ENCODE measurements at regions not wholly inside any gene's neighbourhood (a gene's known extent, or its start where the extent isn't known, plus 50 kb on each side); places are given as distances from the start of the nearest gene placed in this dataset.

GRCh38 chr3:68033867-68034266, 379.5 kb upstream of the SUCLG2 start:
- no peak for DNase-seq

DNA sequence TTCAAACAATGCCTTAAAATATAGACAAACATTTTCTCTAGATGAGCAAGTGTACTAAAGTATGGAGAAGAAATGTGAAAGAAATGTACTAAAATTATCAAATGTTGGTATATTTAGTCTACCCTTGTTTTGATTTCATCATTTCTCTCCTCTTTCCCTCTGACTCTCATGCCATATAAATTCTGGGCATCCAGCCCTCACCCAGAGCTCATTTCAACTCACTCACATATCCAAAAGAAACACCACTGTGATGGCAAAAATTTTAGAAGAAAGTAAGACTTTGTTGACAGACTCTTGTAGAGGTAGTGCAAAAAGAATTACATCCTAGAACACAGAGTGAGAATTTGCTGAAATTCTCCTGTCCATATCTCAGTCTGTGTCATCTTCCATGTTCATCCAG, 377.8 kb upstream of the SUCLG2 start:
- no peak for DNase-seq

GRCh38 chr3:68025189-68025588, 370.8 kb upstream of the SUCLG2 start:
- no peak for DNase-seq

- DNase-seq: no peak
These were observed 365.5 kb upstream of the SUCLG2 start for GRCh38 chr3:68019876-68020275.

GRCh38 chr3:68018275-68018674, 363.9 kb upstream of the SUCLG2 start:
- DNase-seq: no peak

DNA sequence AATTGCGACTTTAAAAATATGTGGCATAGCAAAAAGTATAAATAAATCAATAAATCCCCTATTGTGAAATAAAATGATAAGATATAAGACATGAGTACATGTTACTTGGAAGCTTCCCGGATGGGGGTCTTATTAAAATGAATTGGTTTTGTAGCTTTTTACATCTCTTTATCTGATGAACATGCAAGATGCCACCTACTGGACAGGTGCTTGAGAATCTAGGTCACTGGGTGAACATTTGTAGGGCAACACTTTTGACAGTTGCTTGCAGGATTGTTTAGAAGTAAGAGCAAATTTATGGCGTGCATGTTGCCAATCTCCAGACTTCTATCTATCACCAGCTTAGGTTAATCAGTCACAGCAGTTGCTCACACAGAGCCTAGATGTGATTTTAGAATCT, 362.7 kb upstream of the SUCLG2 start:
- DNase-seq: no peak

DNA sequence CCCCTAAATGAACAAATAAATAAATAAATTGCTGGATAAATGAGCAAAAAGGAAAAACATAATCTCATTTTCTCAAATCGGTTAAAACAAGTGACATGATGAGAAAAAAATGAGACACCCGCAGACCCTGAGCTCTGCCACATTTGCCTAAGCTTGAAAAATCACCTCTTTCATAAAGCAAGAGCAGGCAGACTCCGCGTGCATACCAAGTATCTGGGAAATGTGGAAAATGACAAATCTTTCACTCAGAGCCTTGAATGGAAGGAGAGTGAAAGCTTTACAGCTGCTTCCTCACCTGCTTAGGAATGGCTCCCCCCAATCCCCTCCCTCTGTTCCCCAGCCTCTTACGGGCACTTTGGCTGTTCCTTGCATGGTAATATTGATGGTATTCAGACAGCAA, 355.5 kb upstream of the SUCLG2 start:
- DNase-seq: no peak

GRCh38 chr3:68007621-68008226, 353.3 kb upstream of the SUCLG2 start:
- no peak for DNase-seq

- no peak for DNase-seq
These were observed 352.2 kb upstream of the SUCLG2 start for GRCh38 chr3:68006646-68007045.

- no peak for DNase-seq
These were observed 349.7 kb upstream of the SUCLG2 start for GRCh38 chr3:68004091-68004490.

- DNase-seq: no peak
These were observed 343.9 kb upstream of the SUCLG2 start for GRCh38 chr3:67998281-67998680.

DNA sequence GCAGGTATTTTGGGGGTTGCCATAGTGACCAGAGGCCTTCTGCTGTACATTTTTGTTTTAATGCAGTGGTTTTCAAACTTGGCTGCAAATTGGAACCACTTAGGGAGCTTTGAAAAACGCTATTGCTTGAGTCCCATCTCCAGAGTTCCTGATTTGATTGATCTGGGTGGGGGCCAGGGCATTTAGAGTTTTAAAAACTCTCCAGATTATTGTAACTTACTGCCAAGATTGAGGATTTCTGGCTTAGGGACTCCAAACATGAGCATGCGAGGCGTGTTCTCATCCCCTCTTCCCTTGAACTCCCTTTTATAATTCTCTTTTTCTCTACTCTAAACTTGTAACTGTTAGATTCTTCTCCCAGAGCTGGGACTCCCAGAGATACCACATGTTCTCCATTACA, 340.8 kb upstream of the SUCLG2 start:
- DNase-seq: no peak

DNA sequence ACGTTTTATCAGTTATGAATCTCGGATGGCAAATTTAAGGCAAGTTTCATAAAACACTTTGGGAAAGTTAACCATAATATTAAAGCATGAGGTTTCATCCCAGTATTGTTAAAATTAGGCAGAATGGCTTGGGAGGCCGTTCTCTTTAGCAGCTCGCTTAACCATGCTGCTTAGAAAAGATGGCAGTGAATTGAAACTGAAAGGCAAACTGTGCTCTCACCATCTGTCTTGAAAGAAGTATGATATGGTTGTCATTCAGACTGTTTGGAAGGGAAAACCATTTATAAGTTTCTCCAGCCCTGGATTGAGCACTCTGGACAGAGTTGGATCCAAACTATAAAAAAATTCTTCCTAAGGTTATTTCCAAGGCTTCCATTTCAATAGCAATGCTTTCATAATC, 332.3 kb upstream of the SUCLG2 start:
- no peak for DNase-seq

DNA sequence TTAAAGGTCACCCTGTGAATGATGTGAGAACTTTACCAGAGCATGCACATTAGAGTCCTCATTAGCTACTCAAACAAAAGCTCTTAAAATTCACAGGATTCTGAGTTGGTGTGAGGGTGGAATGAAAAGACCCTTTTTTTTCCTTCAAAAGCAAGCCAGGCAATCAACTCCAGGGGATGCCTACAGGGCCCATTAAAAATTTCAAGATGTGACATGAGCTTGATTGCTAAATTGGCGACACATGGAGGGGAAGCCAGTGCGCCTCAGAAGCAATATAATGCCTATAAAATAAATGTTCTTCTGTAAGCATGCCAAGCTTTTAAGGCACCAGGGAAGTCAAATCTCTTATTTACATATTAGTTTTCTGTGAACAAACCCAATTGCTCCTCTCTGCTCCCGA, 328.8 kb upstream of the SUCLG2 start:
- DNase-seq: no peak

DNA sequence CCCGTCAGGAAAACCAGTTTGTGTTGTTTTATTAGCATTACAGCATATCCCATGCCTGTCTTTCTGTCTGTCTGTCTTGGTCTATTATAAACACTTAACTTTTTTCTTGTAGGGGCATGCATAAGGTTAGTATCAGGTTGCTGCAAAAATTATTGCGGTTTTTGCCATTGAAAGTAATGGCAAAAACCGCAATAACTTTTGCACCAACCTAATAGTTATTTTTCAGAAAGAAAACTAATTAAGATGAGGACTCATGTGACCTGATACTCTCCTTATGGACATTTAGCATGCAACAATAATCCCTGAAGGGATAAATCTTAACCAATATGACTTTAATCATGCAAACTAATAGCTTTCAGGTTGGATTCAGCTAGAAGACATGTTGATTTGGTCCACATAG, 326.7 kb upstream of the SUCLG2 start:
- DNase-seq: no peak

GRCh38 chr3:67979342-67979741, 324.9 kb upstream of the SUCLG2 start:
- no peak for DNase-seq

GRCh38 chr3:67977762-67978161, 323.4 kb upstream of the SUCLG2 start:
- no peak for DNase-seq

DNA sequence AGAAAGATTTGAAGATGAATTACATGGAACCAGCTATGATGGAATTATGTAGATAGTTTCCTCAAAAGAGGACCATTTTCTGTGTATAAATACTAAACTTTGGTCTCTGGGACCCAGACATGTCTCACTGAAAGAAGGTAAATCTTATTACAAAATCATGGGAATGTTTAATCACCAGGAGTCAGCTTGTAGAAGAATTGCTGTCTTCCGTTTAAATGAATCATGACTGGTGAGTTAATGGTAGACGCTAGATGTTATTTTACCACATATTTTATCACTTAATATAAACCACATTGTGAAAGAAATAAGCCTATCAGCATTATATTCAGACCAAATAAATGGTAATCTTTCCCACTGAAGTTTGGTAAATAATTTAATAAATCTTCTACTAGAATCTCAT, 322.3 kb upstream of the SUCLG2 start:
- DNase-seq: peak; percentile 17

GRCh38 chr3:67964596-67964995, 310.2 kb upstream of the SUCLG2 start:
- DNase-seq: no peak

DNA sequence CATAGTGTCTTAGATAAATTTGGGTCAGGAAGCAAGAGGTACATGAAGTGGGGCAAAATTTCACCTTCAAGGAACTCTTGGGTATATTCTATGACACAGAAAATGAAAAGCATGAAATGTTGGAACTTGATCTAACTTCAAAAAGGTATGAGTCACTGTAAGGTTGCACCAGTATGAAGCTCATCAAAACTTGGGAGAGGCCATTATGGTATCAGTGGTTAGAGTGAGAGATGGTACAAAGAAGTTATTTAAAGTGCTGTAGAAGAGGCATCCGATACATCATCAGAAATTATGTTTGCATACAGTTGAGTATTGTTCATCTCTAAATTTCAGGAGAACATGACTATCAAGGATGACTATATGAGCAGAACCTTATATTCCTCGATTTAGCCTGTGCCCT, 302.9 kb upstream of the SUCLG2 start:
- no peak for DNase-seq

- DNase-seq: peak; percentile 39
These were observed 293.5 kb upstream of the SUCLG2 start for GRCh38 chr3:67947808-67948508.

GRCh38 chr3:67946436-67946835, 292.0 kb upstream of the SUCLG2 start:
- no peak for DNase-seq

DNA sequence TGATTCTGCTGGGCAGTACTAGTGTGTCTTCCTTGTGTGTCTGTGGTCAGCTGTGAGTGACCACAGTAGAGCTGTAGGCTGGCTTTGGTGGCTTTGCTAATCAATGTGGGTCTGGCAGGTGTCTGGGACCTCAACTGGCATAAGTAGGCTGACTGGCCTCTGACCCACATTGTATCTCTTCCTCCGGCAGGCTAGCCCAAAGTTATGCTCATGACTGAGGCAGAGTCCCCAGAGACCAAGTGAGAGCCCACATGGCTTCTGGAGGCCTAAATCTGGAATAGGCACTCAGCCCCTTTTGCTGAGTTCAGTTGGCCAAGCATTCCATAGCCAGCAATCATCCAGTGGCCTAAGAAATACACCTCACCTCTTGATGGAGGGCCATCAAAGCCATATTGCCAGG, 289.1 kb upstream of the SUCLG2 start:
- no peak for DNase-seq

- no peak for DNase-seq
These were observed 287.1 kb upstream of the SUCLG2 start for GRCh38 chr3:67941433-67942030.
